OCI-LY7 (cell line): ENCODE measurements at regions not wholly inside any gene's neighbourhood (a gene's known extent, or its start where the extent isn't known, plus 50 kb on each side); places are given as distances from the start of the nearest gene placed in this dataset.

Source experiments
- BruUV-seq: library from RNA; stranded (reverse); fragments of 400-500 nt; replicated peaks from 2 replicates; lab custom pipeline; 2021; lab: Mats Ljungman, UMichigan
- CTCF ChIA-PET: fragments of 300-600 bp; sonication (Branson Sonifier 250); formaldehyde crosslinking; loops from one replicate; lab custom pipeline; 2022; ENCODE audit warnings: antibody characterized with exemption; ENCODE audit not compliant: unreplicated experiment; lab: Charles Lee
- POLR2A ChIA-PET: fragments of 300-600 bp; sonication (Branson Sonifier 250); formaldehyde crosslinking; loops from one replicate; lab custom pipeline; 2022; ENCODE audit warnings: antibody characterized with exemption; lab: Charles Lee
- DNase-seq: peaks from one replicate; pipeline ENCODE4 v3.0.0-alpha.2; 2015; ENCODE audit warnings: low spot score
- H2AFZ ChIP-seq: fragments of 200-600 bp; sonication (generic), shearing (Covaris generic); 2 replicates; pipeline ENCODE4 v1.6.1; 2014; ENCODE audit warnings: mild to moderate bottlenecking, antibody characterized with exemption, low read length, moderate library complexity
- H3K27ac ChIP-seq: fragments of 200-600 bp; sonication (generic); 2 replicates; pipeline ENCODE4 v1.5.1; 2014; ENCODE audit warnings: mixed run types, low read depth, mild to moderate bottlenecking, moderate library complexity, low read length, inconsistent platforms; ENCODE audit not compliant: poor library complexity, severe bottlenecking
- H3K36me3 ChIP-seq: fragments of 200-600 bp; sonication (generic); 2 replicates; pipeline ENCODE4 v1.6.1; 2014; ENCODE audit warnings: mild to moderate bottlenecking, antibody characterized with exemption, low read length, moderate library complexity, mixed read lengths; ENCODE audit not compliant: insufficient read depth
- H3K4me1 ChIP-seq: fragments of 200-600 bp; sonication (generic); 2 replicates; pipeline ENCODE4 v1.5.1; 2014; ENCODE audit warnings: mild to moderate bottlenecking, low read length; ENCODE audit not compliant: insufficient read depth, poor library complexity, severe bottlenecking
- H3K4me2 ChIP-seq: fragments of 200-600 bp; sonication (generic); 2 replicates; pipeline ENCODE4 v1.6.1; 2014; ENCODE audit warnings: mild to moderate bottlenecking, low read length
- H3K4me3 ChIP-seq: fragments of 200-600 bp; sonication (generic); 2 replicates; pipeline ENCODE4 v1.5.1; 2014; ENCODE audit warnings: mild to moderate bottlenecking, low read depth, low read length; ENCODE audit not compliant: poor library complexity, severe bottlenecking
- H3K79me2 ChIP-seq: fragments of 200-600 bp; sonication (generic); 2 replicates; pipeline ENCODE4 v1.6.1; 2016; ENCODE audit warnings: low read depth, mild to moderate bottlenecking, low read length, moderate library complexity, mixed read lengths; ENCODE audit not compliant: insufficient read depth
- H3K9me2 ChIP-seq: fragments of 200-600 bp; sonication (generic); 2 replicates; pipeline ENCODE4 v1.6.1; 2016; ENCODE audit warnings: mild to moderate bottlenecking, low read length, mixed read lengths; ENCODE audit not compliant: insufficient read depth
- H3K9me3 ChIP-seq: fragments of 200-600 bp; sonication (generic); 2 replicates; pipeline ENCODE4 v1.6.1; 2014; ENCODE audit warnings: mild to moderate bottlenecking, mixed run types, low read length, mixed read lengths
- H4K20me1 ChIP-seq: fragments of 200-600 bp; sonication (generic); 2 replicates; pipeline ENCODE4 v1.6.1; 2014; ENCODE audit warnings: mild to moderate bottlenecking, antibody characterized with exemption, low read length, moderate library complexity, mixed read lengths; ENCODE audit not compliant: insufficient read depth
- CTCF ChIP-seq: fragments of 200-600 bp; sonication (generic); conservative IDR thresholded peaks from 2 replicates; pipeline ENCODE4 v1.5.1; 2014; ENCODE audit warnings: mild to moderate bottlenecking, antibody characterized with exemption, low read length, moderate library complexity, mixed read lengths
- EZH2phosphoT487 ChIP-seq: fragments of 200-600 bp; sonication (generic); IDR thresholded peaks from 2 replicates; pipeline ENCODE4 v1.6.1; 2018; ENCODE audit warnings: low read depth, borderline replicate concordance, mild to moderate bottlenecking, mixed run types, antibody characterized with exemption, low read length, moderate library complexity, mixed read lengths
- intact Hi-C: fragments of 100-400 bp; cut with micrococcal nuclease; formaldehyde crosslinking; loops from one replicate; pipeline ENCODE4 v1.10.0; 2022; ENCODE audit not compliant: unreplicated experiment

DNA sequence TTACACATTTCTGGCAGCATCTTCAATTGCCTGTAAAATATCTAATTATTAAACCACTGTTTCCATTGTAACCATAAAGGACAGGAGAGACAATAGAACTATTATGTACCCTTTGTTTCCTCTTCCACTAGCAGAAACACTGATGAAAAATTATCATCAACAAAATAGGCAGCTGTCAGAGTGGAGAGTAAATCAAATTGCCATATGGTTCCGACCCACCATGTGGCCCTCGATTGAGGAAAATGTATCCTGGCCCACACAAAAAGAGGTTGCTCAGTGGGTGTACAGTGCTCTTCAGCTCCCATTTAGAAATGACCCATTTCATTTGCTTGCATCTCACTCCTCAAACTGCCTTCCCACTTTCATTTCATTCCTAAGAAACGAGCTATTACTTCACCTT is 570.6 kb upstream of the UBE2E2 start:
- no peaks in the 10 kb centered on the region for H3K4me1 ChIP-seq
- no peaks in the 10 kb centered on the region for H3K79me2 ChIP-seq
- H3K4me2 ChIP-seq, result no peak overlapping the region
- no peak overlapping the region for H3K27ac ChIP-seq
- no peak overlapping the region for H2AFZ ChIP-seq
- no peaks in the 10 kb centered on the region for H3K9me3 ChIP-seq
- ChIA-PET CTCF (no interaction called here), POLR2A (interaction anchor here (0.7 kb wide), 1 partner anchor 12 kb away, joined by 3 read pairs; no protein-coding TSS in a partner anchor)
- no peak for DNase-seq
- H4K20me1 ChIP-seq, result no peaks in the 10 kb centered on the region
- intact Hi-C loops, result no loop called here
- no peak for TF ChIP-seq CTCF
- TF ChIP-seq EZH2phosphoT487, result no peak
- H3K9me2 ChIP-seq, result no peaks in the 10 kb centered on the region
- H3K36me3 ChIP-seq, result no peaks in the 10 kb centered on the region
- no peak overlapping the region for H3K4me3 ChIP-seq
- no TSS peak for BruUV-seq

GRCh38 chr3:22634433-22634832 is 568.7 kb upstream of the UBE2E2 start:
- intact Hi-C loops, result no loop called here
- no peak overlapping the region for H3K27ac ChIP-seq
- H3K4me1 ChIP-seq, result no peaks in the 10 kb centered on the region
- H2AFZ ChIP-seq, result no peak overlapping the region
- no peaks in the 10 kb centered on the region for H3K79me2 ChIP-seq
- no peak overlapping the region for H3K4me3 ChIP-seq
- H3K9me3 ChIP-seq, result no peaks in the 10 kb centered on the region
- H4K20me1 ChIP-seq, result no peaks in the 10 kb centered on the region
- BruUV-seq, result no TSS peak
- no peaks in the 10 kb centered on the region for H3K36me3 ChIP-seq
- ChIA-PET POLR2A (no interaction called here), CTCF (no interaction called here)
- TF ChIP-seq EZH2phosphoT487, result no peak
- TF ChIP-seq CTCF, result no peak
- DNase-seq, result no peak
- H3K4me2 ChIP-seq, result no peak overlapping the region
- H3K9me2 ChIP-seq, result no peaks in the 10 kb centered on the region

DNA sequence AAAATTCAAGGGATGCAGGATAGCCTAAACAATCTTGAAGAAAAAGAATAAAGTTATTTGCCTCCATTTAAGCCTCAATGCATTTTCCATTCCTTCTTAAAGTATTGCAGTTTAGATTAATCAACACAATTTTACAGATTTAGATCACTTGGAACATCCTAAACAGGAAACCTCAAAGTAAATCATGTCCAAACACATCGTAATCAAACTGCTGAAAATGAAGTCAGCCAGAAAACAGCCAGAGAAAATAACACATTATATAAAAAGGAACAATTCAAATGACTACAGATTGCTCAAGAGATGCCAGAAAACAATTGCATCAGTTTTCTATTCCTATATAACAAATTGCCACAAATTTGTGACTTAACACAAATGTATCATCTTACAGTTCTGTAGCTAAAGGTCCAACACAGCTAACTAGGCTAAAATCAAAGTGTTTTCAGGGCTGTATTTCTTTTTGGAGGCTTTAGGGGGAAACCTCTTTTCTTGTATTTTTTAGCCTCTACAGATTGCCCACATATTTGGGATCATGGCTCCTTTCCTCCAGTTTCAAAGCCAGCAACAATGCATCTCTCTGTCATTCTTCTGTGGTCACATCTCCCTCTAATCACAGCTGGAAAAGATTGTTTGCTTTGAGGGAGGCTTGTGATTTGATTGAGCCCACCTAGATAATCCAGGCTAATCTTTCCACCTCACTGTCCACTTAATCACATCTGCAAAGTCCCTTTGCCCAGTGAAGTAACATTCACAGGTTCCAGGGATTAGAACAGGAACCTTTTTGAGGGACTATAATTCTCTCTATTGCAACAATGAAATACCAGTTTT is 543.3 kb upstream of the UBE2E2 start:
- Histone ChIP-seq H3K4me1 (no peaks in the 10 kb centered on the region), H4K20me1 (no peaks in the 10 kb centered on the region), H3K4me2 (no peak overlapping the region), H3K9me3 (no peaks in the 10 kb centered on the region), H3K79me2 (no peaks in the 10 kb centered on the region), H3K9me2 (no peaks in the 10 kb centered on the region), H3K4me3 (no peak overlapping the region), H3K27ac (no peak overlapping the region), H2AFZ (no peak overlapping the region), H3K36me3 (no peaks in the 10 kb centered on the region)
- DNase-seq, result no peak
- ChIA-PET CTCF (no interaction called here), POLR2A (no interaction called here)
- no peak for TF ChIP-seq EZH2phosphoT487
- TF ChIP-seq CTCF, result no peak
- intact Hi-C loops, result no loop called here
- BruUV-seq, result no TSS peak
